HG03432 (cell line): ENCODE measurements at regions not wholly inside any gene's neighbourhood (a gene's known extent, or its start where the extent isn't known, plus 50 kb on each side); places are given as distances from the start of the nearest gene placed in this dataset.
"Not testable (repeated sequence)": the region's sequence is repeated elsewhere in the genome, so short reads cannot be mapped to it uniquely, and the experiment has no call there.

Source experiments
- ATAC-seq: cut with Tn5 transposase; IDR thresholded peaks from one replicate; pipeline ENCODE4 v1.9.1; 2021; ENCODE audit warnings: mild to moderate bottlenecking, moderate library complexity; ENCODE audit not compliant: unreplicated experiment

DNA sequence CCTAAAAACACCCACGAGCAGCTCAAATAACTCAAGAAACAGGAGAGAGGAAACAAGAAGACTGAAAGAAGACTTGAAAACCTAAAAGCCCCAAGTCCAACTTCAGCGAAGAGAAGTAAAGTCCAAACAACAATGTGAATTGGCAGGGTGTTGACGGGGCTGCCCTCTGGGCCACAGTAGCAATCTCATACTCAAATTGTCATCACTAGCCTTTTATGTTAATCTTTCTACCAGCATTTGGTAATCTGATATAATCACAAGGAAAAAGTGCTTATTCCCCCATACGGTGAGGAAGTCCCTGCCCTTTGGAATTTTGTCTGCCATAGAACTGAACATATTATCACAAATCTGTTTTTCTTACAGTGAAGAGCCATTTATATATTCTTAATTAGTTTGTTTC is 51.5 kb upstream of the IFNE start:
- no peak for ATAC-seq

DNA sequence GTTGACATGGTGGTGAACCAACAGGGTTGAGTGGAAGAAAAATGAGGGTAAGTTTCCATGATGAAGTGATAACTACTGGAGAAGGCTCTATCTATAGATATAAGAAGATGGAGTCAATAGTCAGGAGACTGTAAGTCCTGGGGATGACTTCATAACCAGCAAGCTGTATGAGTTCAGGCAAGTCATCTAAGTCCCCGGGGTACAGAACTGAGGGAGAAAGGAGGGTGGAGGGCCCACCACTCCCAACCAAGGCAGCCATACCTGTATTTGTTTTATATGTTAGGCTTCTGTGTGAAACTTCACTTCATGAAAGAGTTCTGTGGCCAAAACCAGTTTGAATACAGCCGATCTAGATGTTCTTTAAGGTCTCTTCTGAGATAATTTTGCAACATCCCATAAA is 53.3 kb upstream of the IFNE start:
- ATAC-seq: no peak

DNA sequence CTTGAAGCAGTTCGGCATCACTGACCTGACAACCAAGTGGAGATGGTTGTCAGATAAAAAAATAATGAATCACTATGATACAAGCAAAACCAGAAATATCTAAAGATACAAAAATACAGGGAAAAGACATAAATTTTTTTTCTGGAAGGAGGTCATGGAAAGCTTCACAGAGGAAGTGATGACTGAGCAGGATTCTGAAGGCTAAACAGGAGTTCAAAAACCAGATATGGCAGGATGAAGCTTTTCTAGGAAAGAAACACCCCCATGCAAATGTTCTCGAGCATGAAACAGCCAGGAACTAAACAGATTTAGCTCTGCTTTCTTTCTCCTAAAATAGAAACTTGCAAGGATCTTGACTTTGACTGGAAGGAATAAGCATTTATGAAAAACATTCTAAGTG is 60.7 kb upstream of the IFNE start:
- ATAC-seq: no peak

DNA sequence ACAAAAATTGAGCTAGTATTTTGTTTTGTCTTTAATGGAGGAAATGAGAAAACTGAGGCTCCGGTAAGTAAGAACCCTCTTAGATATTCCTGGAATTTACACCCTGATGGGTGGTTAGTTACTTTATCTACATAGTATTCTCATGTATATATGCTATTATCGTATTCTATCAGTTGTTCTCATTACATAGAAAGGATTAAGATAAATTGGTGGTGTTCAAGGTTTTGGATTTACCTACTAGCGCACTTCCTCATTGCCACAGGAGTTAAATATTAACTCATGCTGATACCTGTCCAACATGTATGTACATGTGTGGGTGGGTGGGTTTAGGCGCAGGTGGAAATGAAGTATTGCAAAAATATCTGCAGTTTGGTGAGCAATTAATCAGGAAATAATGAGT is 61.1 kb upstream of the IFNE start:
- no peak for ATAC-seq

DNA sequence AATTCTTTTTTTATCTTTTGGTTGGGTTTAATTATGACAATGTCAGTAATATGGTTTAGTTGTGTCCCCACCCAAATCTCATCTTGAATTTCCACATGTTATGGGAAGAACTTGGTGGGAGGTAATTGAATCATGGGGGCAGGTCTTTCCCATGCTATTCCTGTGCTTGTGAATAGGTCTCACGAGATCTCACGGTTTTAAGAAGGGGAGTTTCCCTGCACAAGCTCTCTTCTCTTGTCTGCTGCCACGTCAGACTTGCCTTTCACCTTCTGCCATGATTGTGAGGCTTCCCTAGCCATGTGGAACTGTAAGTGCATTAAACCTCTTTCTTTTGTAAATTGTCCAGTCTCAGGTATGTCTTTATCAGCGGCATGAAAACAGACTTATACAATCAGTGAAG is 61.7 kb upstream of the IFNE start:
- not testable (repeated sequence) for ATAC-seq

DNA sequence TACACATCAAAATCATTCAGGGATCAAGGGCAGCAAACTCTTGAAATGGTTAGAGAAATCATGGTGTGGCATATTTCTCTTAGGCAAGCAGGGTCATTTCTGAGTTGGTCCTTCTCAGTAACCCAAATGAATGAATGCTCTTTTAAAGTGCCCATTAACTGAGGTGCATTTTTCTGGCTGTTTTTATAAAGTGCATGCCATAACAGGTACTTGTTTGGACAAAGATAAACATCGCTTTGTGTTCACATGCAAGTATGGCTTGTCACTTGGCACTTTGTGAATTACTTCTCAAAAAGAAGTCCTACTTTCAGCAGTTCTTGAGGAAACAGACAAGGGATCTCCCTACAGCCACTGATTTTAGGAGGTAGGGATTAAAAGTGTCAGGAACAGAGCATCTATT is 64.8 kb upstream of the IFNE start:
- ATAC-seq: no peak

DNA sequence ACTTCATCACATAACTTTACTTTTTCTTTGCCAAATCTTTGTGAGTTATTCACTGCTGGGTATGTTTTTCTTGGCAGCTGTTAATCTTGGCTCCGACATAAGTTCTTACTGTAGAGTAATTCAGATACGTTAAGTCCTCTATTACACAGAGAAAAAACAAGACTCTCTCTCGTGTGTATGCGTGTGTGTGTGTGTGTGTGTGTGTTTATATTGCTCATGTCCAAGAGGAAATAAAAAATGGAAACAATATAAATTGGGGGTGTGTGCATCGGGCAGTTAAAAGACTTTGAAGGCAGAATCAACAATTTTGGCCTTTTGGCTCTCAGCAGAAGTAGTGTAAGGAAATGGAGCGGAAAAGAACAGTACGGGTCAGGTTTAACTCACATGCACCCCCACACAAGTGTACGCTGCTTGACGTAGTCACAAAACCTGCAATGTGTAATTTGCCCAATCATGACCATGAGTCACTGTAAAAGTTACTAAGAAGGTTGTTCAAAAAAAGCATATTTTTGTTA is 67.2 kb upstream of the IFNE start:
- ATAC-seq: no peak

DNA sequence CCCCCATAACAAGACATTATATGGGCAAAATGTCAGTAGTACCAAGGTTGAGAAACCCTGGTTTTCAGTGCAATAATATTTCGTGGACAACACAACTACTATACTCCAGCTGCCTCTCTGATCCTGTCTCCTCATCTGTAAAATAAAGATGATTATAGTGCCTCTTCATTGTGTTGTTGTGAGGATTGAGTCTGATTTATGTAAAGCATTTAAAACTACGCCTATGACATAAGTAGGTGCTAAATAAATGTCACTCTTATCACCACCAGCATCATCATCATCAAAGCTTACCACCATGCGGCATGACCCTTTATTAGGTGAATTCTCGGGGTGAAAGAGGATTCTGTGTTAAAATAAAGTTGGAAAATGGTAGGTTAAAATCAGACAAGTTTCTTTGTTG is 67.8 kb upstream of the IFNE start:
- no peak for ATAC-seq

DNA sequence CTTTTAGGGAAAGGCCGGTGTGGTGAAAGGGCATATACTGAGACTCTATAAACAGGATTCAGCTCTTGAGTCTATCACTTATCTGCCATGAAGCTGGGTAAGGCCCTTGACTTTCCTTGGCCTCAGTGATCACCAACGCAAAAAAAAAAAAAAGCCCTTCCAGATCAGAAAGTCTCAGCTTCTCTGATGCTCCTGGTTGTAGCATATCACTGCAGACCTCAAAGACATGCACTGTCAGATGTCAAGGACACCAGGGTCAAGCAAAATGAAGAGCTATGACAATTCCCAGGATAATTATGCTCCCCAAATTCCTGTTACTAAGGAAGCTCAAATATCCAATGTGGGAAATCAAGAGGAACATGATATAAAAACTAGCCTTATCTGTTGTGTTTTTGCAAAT is 68.3 kb upstream of the IFNE start:
- ATAC-seq: no peak

DNA sequence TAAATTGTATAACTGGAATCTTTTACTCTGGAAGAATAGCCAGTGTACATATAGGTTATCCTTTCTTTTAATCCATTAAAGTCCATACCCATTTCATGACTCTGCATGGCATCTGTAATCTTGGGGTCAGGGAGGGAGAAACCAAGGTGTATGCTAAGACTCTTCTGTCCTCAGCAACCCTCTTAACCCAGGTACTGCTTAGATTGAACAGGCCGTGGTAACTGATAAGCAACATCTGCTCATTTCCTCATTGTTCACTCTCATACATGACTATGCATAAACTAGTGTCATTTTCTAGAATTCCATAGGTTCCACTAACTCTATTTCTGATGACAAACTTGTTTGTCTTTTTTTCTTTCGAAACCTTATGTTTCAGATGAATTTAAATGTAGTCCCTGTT is 69.3 kb upstream of the IFNE start:
- ATAC-seq: no peak

DNA sequence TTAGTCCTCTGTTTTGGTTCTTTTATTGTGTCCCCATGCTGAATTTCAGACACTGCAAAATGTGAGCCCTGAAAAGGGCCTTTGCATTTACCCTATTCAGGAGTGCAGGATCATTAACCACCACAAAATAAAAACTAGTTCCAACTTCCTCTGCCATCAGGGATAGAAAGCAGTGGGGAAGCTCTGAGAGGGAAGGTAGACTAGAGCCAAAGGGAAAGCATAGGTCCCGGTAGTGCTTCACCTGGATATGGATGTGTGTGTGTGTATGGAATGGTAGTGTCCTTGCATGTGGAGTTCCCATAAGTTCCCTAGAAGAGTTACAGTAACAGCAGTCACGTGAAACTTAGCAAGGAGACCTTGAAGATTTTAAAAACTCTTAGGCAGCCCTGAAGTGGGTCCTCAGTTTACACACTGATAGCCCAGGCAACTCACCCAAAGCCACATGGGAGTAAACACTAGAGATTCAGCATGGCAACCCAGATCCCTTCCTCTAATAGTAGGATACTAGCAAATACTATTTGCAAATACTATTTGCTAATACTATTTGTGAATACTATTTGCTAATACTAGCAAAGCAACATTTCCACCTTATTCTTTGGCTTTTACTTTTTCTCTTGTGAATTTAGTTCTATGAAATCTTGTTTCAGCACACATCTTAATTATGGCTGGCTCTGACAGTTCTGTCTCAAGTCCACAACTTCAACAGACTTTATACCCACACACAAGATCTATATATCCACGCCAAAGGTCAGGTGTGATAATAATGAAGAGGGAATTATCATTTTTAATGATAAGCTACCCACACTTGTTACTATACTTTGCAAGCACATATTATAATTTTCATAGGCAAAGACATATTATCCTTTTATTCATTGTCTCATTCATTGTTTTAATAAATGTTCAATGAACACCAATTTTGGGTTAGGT is 70.4 kb upstream of the IFNE start:
- no peak for ATAC-seq

DNA sequence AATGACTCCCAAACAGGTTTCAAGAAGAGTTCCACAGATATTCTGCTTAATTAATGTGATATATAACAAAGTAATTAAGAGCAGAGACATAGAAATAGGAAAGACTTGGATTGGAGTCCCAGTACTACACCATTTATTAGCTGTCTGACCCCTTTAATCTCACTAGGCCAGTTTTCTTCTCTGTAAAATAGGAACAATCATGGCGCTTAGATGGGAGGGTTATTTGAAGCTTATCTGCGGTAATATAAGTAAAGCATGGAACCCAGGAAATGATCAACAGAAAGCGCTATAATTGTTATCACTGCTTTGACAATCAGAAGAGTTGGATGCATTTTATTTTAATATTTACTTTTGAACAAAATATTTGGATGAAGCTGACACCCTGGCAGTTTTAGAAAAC is 71.3 kb upstream of the IFNE start:
- ATAC-seq: no peak

DNA sequence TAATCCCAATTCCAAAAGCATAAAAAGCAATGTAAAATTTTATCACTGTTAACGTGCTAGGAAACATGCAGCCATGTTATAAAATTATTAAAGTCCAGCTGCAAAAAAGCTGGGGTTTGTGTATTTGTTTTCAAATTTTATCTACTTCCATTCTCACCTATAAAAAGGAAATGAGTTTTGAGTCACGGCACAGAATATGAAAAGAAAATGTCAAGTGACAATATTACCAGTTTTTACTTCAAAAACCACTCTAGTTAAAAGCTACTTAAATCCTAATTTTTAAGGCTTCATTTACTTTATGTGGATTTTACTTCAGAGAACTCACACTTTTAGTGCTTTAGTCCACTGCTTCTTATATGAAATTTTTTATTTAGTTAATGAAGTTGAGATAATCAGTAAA is 72.7 kb upstream of the IFNE start:
- no peak for ATAC-seq

DNA sequence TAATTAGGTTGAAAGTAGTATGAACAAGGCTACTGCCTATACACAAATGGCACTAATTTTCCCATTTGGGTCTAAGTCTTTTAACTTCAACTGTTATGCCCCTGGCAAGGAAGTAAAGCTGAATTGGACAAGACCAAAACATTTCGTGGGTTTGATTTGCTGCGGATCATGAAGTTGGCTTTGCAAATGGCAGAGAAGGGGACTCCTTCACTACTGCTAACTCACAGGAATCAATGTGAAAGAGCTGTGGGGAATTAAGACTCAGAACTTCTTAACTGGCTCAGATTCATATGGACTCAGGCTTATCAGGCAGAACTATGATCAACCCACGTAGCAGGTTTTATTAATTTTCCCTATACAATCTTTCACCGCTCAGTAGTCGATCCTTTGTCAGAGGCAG is 73.8 kb upstream of the IFNE start:
- no peak for ATAC-seq

DNA sequence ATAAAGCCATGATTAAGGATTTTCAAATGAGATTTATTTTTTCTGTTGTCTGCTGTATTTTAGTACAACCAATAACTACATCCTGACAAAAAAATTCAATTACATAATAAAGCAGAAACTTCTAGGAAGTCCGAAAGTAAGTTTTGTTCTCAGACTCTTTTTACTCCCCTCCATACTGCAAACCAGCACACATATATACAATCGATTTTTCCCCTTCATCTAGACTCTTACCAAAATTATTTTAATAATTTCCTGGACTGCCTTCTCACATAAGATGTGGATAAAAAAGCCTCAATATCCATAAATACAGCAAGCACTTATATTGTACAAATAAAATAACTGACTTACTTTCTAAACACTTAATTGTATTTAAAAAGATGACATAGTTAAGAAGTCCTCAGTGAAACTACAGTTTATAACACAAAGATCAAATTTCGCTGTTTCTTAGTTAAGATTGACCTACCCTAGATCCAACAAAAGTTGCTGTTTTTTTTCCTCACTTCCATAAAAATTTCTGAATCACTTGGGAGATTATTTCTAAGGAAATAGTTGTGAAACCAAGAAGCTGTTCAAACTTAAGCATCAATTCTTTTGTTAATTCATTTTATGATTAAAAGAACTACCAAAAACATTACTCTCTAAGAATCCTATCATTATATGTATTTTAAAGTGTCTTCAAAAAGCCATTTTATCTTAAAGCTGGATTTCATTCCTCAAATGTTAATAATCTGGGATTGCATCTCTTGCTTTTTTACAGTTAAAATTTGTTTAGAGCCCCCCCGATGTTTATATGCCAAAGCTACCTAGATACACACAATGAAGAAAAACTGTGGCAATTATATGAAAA is 74.7 kb upstream of the IFNE start:
- no peak for ATAC-seq

DNA sequence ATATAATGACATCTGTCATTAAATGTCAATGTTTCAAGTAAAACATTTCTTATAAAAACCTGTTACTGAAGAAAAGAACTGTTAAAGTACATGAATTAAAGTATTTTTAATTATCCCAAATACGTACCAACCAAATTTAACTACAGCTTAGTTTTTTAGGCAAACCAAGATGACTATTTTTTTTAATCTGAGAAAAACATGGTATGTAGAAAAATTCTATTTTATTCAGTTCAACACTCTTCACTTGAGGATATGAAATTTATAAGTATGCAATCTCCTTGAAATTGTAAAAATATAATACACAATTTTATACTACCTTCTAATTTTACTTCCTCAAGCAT is 75.3 kb upstream of the IFNE start:
- ATAC-seq: no peak

DNA sequence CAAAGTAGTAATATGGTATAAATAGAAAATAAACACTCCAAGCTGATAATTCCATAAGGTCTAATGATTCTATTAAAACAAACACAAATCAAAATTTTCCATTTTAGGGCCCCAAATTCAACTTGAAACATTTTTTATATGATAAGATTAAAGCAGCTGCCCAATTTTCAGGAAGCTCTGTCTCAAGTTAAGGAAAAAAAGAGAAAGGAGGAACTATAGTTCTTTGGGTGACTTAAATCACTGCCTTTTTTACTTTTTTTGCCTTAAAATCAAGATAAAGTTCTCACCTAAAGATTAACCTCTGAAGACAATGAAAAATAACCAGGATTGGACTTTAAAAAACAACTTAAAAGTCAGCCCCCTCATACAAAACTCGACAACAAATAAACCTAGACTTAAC is 76.0 kb upstream of the IFNE start:
- ATAC-seq: no peak

DNA sequence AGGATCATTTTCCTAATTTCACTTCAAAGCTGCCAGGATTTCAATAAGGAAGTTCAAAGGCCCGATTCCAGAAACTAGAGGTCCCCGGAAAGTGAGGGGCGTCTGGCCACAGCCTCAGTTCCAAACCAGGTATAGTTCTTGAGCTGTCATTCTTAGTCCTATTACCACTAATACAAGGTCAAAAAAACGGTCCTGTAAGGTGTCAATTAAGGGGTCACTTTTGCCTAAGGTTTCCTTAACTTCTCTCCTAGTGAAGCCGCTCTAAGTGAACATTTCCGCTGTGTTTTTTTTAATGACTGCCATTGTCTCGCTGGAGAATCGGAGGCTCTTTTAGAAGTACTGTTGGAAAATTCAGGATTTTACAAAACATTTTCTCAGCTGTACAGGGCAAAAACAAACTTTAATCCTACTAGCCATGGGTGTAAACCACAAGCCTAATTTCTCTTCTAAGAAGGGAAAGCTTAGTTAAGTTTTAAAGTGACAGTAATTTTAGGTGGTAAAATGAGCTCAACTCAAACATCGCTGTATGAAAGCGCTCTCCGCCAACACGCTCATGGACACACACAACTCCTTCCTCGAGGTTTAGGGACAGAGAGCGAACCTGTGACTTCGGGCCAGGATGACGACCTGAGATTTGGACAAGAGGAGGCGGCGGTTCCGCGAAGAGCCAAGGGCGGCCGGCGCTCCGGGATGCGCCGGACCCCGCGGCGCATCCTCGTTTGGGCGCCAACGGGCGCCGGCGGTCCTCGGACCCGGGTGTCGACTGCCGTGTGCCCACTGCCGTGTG is 76.7 kb upstream of the IFNE start:
- peak; percentile 32 for ATAC-seq

DNA sequence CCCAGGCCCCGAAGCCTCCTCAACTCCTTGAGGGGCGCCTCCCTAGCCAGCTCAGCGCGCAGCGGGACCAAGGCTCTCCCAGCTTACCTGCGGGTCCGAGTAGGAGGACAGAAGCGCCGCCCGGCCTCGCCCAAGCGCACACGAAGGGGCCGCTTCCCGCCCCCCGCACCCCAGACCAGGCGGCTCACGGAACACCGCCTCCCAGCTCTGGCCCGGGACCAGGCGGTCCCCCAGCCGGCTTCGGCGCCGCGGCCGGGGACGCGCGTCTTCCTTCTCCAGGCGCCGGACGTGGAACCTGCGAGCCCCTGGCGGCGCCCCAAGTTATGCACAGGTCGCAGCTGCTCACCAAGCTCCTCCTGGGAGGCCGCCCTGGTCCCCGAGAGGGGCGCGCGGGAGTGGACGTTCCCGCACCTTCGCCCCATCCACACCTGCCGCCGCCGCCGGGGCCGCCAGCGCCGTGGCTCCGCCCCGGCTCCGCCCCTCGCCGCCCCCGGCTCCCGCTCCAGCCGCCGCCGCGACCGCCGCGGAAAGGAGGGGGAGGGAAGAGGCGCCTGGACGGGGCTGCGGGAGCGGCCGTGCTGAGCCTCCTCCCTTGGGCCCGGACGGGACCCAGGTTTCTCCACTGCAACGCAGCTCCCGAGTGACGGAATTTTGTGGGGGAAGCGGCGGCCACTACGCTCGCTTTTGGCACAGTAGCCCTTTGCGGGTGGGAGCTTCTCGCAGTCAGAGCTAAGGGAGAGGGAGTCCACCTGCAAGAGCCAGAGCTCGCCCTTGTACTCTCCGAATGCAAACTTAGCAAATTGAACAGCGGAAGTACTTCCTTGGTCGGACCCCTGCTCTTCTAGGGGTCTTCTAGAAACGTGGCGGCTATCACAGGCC is 77.5 kb upstream of the IFNE start:
- peak; percentile 83 for ATAC-seq

DNA sequence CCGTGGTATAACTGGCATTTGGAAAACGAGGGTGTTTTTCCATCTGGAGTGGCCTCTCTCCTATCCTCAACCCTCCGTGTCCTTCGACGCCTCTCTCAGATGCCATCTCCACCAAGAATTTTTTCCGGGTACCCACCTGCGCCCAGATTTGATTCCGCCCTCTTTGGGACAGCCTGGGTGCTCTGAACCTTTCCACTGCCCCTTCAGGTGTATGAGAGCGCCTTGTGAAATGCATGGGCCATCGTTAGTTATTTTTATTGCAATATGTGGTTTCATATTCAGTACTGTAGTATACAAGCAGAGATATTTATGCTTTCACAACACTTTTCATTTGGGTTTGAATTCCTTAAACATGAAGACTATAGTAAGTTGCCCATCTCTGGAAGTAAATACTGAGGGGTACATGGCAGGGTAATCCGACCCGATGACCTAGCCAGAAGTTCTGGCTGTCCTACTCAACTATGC is 78.2 kb upstream of the IFNE start:
- no peak for ATAC-seq
